ENCODE measurements at regions not wholly inside any gene's neighbourhood (a gene's known extent, or its start where the extent isn't known, plus 50 kb on each side); places are given as distances from the start of the nearest gene placed in this dataset.
A peak's percentile ranks its signal among the peaks of the same experiment; 100 is the strongest.

DNA sequence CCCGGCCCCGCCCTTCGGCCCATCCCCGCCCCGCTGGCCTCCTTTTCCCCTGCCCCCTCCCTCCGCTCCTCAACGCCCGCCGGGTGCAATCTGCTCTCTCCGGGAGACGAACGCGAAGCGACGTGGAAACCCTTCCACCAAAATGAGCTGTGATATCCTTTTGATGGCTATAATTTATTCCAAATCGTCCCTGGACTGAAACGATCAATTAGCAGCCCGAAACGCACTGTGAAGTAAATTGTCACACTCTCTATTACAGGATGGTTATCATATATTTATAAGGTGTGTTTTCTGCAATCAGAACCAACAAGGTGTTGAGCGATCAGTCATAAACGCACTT, 134.6 kb upstream of the BARHL2 start:
- Histone ChIP-seq H3K4me1 (peaks cover 7% of the 10 kb centered on the region), H3K36me3 (no peaks in the 10 kb centered on the region), H3K9me3 (no peaks in the 10 kb centered on the region), H3K27ac (no peak overlapping the region), H3K4me3 (peak overlapping the region; percentile 65 to 84), H3K27me3 (no peaks in the 10 kb centered on the region)
- DNase-seq (ENCODE audit: extremely low spot score in 2 of 2) = no peak
- TF ChIP-seq POLR2A (IDR thresholded peaks at IDR 0.05) (no peak), POLR2AphosphoS5 (IDR thresholded peaks at IDR 0.05; ENCODE audit: insufficient read depth in 1 of 2, low read depth in 1 of 2) (no peak)
- TF ChIP-seq, protein P1, sequence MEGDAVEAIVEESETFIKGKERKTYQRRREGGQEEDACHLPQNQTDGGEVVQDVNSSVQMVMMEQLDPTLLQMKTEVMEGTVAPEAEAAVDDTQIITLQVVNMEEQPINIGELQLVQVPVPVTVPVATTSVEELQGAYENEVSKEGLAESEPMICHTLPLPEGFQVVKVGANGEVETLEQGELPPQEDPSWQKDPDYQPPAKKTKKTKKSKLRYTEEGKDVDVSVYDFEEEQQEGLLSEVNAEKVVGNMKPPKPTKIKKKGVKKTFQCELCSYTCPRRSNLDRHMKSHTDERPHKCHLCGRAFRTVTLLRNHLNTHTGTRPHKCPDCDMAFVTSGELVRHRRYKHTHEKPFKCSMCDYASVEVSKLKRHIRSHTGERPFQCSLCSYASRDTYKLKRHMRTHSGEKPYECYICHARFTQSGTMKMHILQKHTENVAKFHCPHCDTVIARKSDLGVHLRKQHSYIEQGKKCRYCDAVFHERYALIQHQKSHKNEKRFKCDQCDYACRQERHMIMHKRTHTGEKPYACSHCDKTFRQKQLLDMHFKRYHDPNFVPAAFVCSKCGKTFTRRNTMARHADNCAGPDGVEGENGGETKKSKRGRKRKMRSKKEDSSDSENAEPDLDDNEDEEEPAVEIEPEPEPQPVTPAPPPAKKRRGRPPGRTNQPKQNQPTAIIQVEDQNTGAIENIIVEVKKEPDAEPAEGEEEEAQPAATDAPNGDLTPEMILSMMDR (IDR thresholded peaks at IDR 0.05) = no peak
- intact Hi-C loops (cut with DNase I) = no loop called here

DNA sequence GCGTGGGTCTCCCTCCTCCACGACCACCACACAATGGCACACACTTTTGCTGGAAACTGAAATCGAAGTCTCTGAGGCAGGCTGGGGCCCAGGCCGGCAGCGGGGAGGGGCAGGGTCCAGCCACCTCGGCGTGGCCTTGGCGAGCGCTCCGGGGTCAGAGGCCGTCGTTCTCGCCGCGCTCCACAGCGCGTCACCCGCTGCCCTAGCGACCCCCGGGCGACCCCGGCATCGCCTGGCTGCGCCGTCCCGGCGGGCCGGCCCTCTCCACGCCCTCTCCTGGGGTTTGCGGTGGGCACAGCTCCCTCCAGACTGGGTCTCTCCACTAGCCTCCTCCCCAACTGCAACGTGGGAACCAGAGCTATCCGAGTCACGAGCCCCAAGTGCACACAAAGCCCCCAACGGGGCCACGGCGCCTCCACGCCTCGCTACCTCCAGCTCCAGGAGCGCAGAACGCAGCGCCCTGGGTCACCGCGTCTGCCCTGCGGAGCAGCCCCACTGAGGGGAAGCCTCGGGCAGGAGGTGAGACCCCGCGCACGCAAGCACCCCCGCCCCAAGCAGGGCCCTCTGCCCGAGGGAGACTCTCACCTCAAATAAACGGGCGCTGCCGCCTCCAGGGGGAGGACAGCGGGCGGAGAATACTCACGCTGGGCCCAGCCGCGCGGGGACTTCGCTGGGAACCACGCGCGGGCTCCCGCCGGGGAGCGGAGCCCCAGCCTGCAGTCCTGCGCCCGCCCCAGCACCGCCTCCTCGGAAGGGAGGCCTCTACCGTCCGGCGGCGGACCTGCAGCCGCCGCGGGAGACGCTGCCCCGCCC, 134.0 kb upstream of the BARHL2 start:
- Histone ChIP-seq H3K9me3 (no peaks in the 10 kb centered on the region), H3K4me1 (peaks cover 7% of the 10 kb centered on the region), H3K27ac (peak overlapping the region; percentile 80), H3K36me3 (no peaks in the 10 kb centered on the region), H3K4me3 (peak overlapping the region; percentile 65 to 84), H3K27me3 (no peaks in the 10 kb centered on the region)
- intact Hi-C loops (cut with DNase I) = no loop called here
- TF ChIP-seq, protein P1 (IDR thresholded peaks at IDR 0.05) = peak in 2 of 3 experiments; percentile 40 to 41
- TF ChIP-seq POLR2A (IDR thresholded peaks at IDR 0.05) (peak in 1 of 2 donors; percentile 46), POLR2AphosphoS5 (IDR thresholded peaks at IDR 0.05; ENCODE audit: insufficient read depth in 1 of 2, low read depth in 1 of 2) (peak in 1 of 2 donors; percentile 74)
- DNase-seq (ENCODE audit: extremely low spot score in 2 of 2) = no peak

DNA sequence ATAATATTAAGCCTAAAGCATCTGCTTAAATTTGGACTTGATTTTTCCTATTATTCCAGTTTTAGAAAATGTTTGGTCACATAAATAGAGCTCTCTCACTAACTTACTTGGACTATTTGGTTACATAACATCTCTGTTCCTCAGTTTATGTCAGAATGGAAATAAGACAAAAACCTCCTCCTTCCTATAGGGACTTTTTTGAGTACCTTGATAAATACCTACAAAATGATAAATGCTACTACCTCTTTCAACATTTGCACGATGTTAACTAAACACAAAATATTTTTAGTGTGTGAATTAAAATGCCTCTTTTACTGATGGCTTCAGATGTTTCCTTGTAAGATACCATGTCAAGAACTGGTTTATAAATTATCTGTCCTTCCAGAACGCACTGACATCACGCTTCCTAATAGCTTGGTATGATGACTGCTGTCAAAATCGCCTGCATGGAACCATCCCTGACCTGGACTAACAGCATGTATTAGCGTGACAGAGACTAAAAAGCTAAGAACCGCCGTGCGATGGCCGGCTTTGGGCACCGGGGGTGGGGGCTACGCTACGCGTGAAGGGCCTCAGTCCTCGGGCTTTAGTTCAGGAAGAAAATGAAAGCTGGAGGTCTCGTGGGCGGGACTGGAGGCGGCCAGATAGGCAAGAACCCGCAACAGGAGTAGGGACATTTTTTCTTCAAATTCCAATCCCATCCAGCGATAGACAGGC, 133.2 kb upstream of the BARHL2 start:
- H3K27ac ChIP-seq = peak overlapping the region; percentile 80
- peak overlapping the region; percentile 65 to 84 for H3K4me3 ChIP-seq
- no peaks in the 10 kb centered on the region for H3K27me3 ChIP-seq
- no peaks in the 10 kb centered on the region for H3K36me3 ChIP-seq
- peaks cover 7% of the 10 kb centered on the region for H3K4me1 ChIP-seq
- intact Hi-C loops (cut with DNase I) = no loop called here
- DNase-seq (ENCODE audit: extremely low spot score in 2 of 2) = no peak
- TF ChIP-seq POLR2A (IDR thresholded peaks at IDR 0.05) (no peak), POLR2AphosphoS5 (IDR thresholded peaks at IDR 0.05; ENCODE audit: insufficient read depth in 1 of 2, low read depth in 1 of 2) (no peak)
- TF ChIP-seq, protein P1 (IDR thresholded peaks at IDR 0.05) = no peak
- no peaks in the 10 kb centered on the region for H3K9me3 ChIP-seq

DNA sequence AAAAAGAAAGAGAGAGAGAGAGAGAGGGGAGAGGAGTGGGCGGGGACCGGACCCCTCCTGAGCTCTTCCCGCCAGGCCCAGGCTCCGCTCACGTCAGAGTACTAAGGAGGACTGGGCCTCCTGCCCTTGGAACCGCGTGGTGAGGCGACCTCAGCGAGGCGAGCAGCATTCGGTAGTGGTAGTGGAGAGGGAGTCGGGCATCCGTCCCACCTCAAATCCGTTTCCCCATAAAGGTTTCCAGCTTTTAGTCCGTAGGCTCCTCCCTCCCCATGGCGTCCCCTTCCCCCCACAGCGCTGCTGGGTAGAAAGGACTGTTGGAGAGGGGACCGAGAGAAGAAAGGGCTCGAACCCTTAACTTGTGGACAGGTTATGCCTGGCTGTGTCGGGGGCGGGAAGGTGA, 124.4 kb upstream of the BARHL2 start:
- H3K27ac ChIP-seq = no peak overlapping the region
- H3K4me1 ChIP-seq = peaks cover under 1% of the 10 kb centered on the region
- H3K36me3 ChIP-seq = no peaks in the 10 kb centered on the region
- H3K4me3 ChIP-seq = no peak overlapping the region
- intact Hi-C loops (cut with DNase I) = no loop called here
- no peak for DNase-seq (ENCODE audit: extremely low spot score in 2 of 2)
- TF ChIP-seq, protein P1 (IDR thresholded peaks at IDR 0.05) = no peak
- TF ChIP-seq POLR2AphosphoS5 (IDR thresholded peaks at IDR 0.05; ENCODE audit: insufficient read depth in 1 of 2, low read depth in 1 of 2) = no peak
- TF ChIP-seq POLR2A (IDR thresholded peaks at IDR 0.05) = no peak
- H3K27me3 ChIP-seq = peaks cover 3% of the 10 kb centered on the region
- H3K9me3 ChIP-seq = no peaks in the 10 kb centered on the region

DNA sequence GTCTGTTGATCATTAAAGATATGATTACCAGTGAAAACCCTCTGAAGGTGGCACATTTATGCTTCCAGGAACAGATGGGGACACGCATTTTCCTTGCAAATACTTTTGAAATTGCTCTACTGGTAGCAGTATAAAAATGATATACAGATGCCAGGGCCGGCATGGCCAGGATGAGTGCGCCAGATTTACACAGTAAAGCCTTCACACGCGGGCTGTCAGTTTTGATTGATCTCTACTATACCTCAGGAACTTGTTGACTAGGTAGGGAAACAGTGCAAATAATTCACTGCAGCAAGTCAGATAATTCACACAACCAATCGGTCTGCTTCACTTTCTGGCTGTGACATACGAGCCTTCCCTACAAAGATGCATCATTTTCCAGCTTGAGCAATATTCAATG, 123.2 kb upstream of the BARHL2 start:
- DNase-seq (ENCODE audit: extremely low spot score in 2 of 2) = no peak
- peaks cover 5% of the 10 kb centered on the region for H3K27me3 ChIP-seq
- no peaks in the 10 kb centered on the region for H3K36me3 ChIP-seq
- peaks cover 12% of the 10 kb centered on the region for H3K4me1 ChIP-seq
- no peak overlapping the region for H3K4me3 ChIP-seq
- TF ChIP-seq POLR2A (IDR thresholded peaks at IDR 0.05) (no peak), POLR2AphosphoS5 (IDR thresholded peaks at IDR 0.05; ENCODE audit: insufficient read depth in 1 of 2, low read depth in 1 of 2) (no peak)
- TF ChIP-seq, protein P1 (IDR thresholded peaks at IDR 0.05) = no peak
- intact Hi-C loops (cut with DNase I) = no loop called here
- H3K9me3 ChIP-seq = no peaks in the 10 kb centered on the region
- no peak overlapping the region for H3K27ac ChIP-seq

Data from vagina (tissue), 2 donors.